OCI-LY7 (cell line): ENCODE measurements at regions not wholly inside any gene's neighbourhood (a gene's known extent, or its start where the extent isn't known, plus 50 kb on each side); places are given as distances from the start of the nearest gene placed in this dataset.

Experiments
- CTCF ChIP-seq: fragments of 200-600 bp; sonication (generic); conservative IDR thresholded peaks from 2 replicates; pipeline ENCODE4 v1.5.1; 2014; ENCODE audit warnings: mild to moderate bottlenecking, antibody characterized with exemption, low read length, moderate library complexity, mixed read lengths
- EZH2phosphoT487 ChIP-seq: fragments of 200-600 bp; sonication (generic); IDR thresholded peaks from 2 replicates; pipeline ENCODE4 v1.6.1; 2018; ENCODE audit warnings: low read depth, borderline replicate concordance, mild to moderate bottlenecking, mixed run types, antibody characterized with exemption, low read length, moderate library complexity, mixed read lengths

- no peak for TF ChIP-seq EZH2phosphoT487
- TF ChIP-seq CTCF = peak; percentile 50
Measured at GRCh38 chr22:27331526-27332281, 469.9 kb downstream of the MN1 start.
